Chondrocyte (in vitro differentiated cells): ENCODE measurements at regions not wholly inside any gene's neighbourhood (a gene's known extent, or its start where the extent isn't known, plus 50 kb on each side); places are given as distances from the start of the nearest gene placed in this dataset.

Source experiments
- DNase-seq: peaks from one replicate; pipeline ENCODE4 v3.0.0; 2021; ENCODE audit warnings: mixed read lengths, low spot score
- H3K27ac Mint-ChIP-seq: one replicate; pipeline ENCODE4 v1.8.0; 2021; ENCODE audit warnings: mild to moderate bottlenecking, moderate library complexity, mixed read lengths; ENCODE audit not compliant: unreplicated experiment
- H3K27me3 Mint-ChIP-seq: 2 replicates; pipeline ENCODE4 v1.8.0; 2021; ENCODE audit warnings: low read depth, mixed read lengths
- H3K36me3 Mint-ChIP-seq: 2 replicates; pipeline ENCODE4 v1.8.0; 2021; ENCODE audit warnings: low read depth, mixed read lengths
- H3K4me1 Mint-ChIP-seq: 2 replicates; pipeline ENCODE4 v1.8.0; 2021; ENCODE audit warnings: low read depth, mild to moderate bottlenecking, mixed read lengths
- H3K4me3 Mint-ChIP-seq: one replicate; pipeline ENCODE4 v1.8.0; 2021; ENCODE audit warnings: mild to moderate bottlenecking, moderate library complexity, mixed read lengths; ENCODE audit not compliant: unreplicated experiment
- H3K9me3 Mint-ChIP-seq: 2 replicates; pipeline ENCODE4 v1.8.0; 2021; ENCODE audit warnings: low read depth, mixed read lengths
- CTCF ChIP-seq: fragments of 200-600 bp; sonication (generic); IDR thresholded peaks from 2 replicates; pipeline ENCODE4 v1.5.0; 2021; ENCODE audit warnings: antibody characterized with exemption, mild to moderate bottlenecking, moderate library complexity

- peaks cover 9% of the 10 kb centered on the region for H3K27me3 Mint-ChIP-seq
- H3K4me1 Mint-ChIP-seq = no peaks in the 10 kb centered on the region
- no peak for DNase-seq
- no peak overlapping the region for H3K4me3 Mint-ChIP-seq
- H3K36me3 Mint-ChIP-seq = no peaks in the 10 kb centered on the region
- no peak overlapping the region for H3K27ac Mint-ChIP-seq
- TF ChIP-seq CTCF = no peak
- no peaks in the 10 kb centered on the region for H3K9me3 Mint-ChIP-seq
These were observed 356.5 kb upstream of the MTPN start for GRCh38 chr7:136333636-136334035.

- TF ChIP-seq CTCF = no peak
- Mint-ChIP-seq H3K4me3 (no peak overlapping the region), H3K27me3 (peaks cover 14% of the 10 kb centered on the region), H3K27ac (no peak overlapping the region), H3K4me1 (no peaks in the 10 kb centered on the region), H3K36me3 (no peaks in the 10 kb centered on the region), H3K9me3 (no peaks in the 10 kb centered on the region)
- no peak for DNase-seq
These were observed 349.0 kb upstream of the MTPN start for GRCh38 chr7:136326045-136326609.

- no peaks in the 10 kb centered on the region for H3K36me3 Mint-ChIP-seq
- no peak overlapping the region for H3K27ac Mint-ChIP-seq
- H3K9me3 Mint-ChIP-seq = no peaks in the 10 kb centered on the region
- peaks cover 14% of the 10 kb centered on the region for H3K27me3 Mint-ChIP-seq
- H3K4me1 Mint-ChIP-seq = no peaks in the 10 kb centered on the region
- no peak overlapping the region for H3K4me3 Mint-ChIP-seq
- DNase-seq = no peak
- no peak for TF ChIP-seq CTCF
These were observed 348.4 kb upstream of the MTPN start for GRCh38 chr7:136325578-136325977.

- no peak for TF ChIP-seq CTCF
- H3K4me1 Mint-ChIP-seq = no peaks in the 10 kb centered on the region
- H3K36me3 Mint-ChIP-seq = no peaks in the 10 kb centered on the region
- peaks cover 14% of the 10 kb centered on the region for H3K27me3 Mint-ChIP-seq
- no peaks in the 10 kb centered on the region for H3K9me3 Mint-ChIP-seq
- DNase-seq = no peak
- H3K27ac Mint-ChIP-seq = no peak overlapping the region
- no peak overlapping the region for H3K4me3 Mint-ChIP-seq
These were observed 347.9 kb upstream of the MTPN start for GRCh38 chr7:136325027-136325426.

GRCh38 chr7:136324073-136324704 lies 347.0 kb upstream of the MTPN start:
- DNase-seq = no peak
- Mint-ChIP-seq H3K27me3 (peaks cover 14% of the 10 kb centered on the region), H3K36me3 (no peaks in the 10 kb centered on the region), H3K4me1 (no peaks in the 10 kb centered on the region), H3K4me3 (no peak overlapping the region), H3K27ac (no peak overlapping the region), H3K9me3 (no peaks in the 10 kb centered on the region)
- no peak for TF ChIP-seq CTCF
